Sigmoid colon (tissue), 6 donors: ENCODE measurements at regions not wholly inside any gene's neighbourhood (a gene's known extent, or its start where the extent isn't known, plus 50 kb on each side); places are given as distances from the start of the nearest gene placed in this dataset.

Experiments used
- DNase-seq: peaks from one replicate; pipeline ENCODE4 v3.0.0-alpha.2; 2019
- H3K27ac ChIP-seq, 4 donors: fragments of 200-600 bp; sonication (generic); one replicate each; pipeline ENCODE4 v1.5.1; 2016 to 2019; ENCODE audit warnings: mild to moderate bottlenecking in 1 of 4
- H3K27me3 ChIP-seq, 3 donors: fragments of 200-600 bp; sonication (generic); one replicate each; pipeline ENCODE4 v1.5.1; 2019; ENCODE audit warnings: mild to moderate bottlenecking in 1 of 3
- H3K36me3 ChIP-seq, 4 donors: fragments of 200-600 bp; sonication (generic); one replicate each; pipeline ENCODE4 v1.5.1; 2016 to 2019
- H3K4me1 ChIP-seq, 4 donors: fragments of 200-600 bp; sonication (generic); one replicate each; pipeline ENCODE4 v1.5.1; 2017 to 2019
- H3K4me3 ChIP-seq, 4 donors: fragments of 200-600 bp; sonication (generic); one replicate each; pipeline ENCODE4 v1.5.1; 2017 to 2019; ENCODE audit warnings: mild to moderate bottlenecking in 2 of 4, moderate library complexity in 1 of 4
- H3K9me3 ChIP-seq, 4 donors: fragments of 200-600 bp in 3 of 4; sonication (generic) in 3 of 4; one replicate each; pipeline versions ENCODE4 v1.5.1 to v1.6.1; 2013 to 2019
- CTCF ChIP-seq, 4 experiments: fragments of 450-650 bp in 3 of 4; fragments of 200-600 bp in 1 of 4; IDR thresholded peaks; one replicate each; pipeline ENCODE4 v1.5.1; 2016 to 2019; ENCODE audit warnings: antibody characterized with exemption in 4 of 4, mild to moderate bottlenecking in 3 of 4, moderate library complexity in 2 of 4
- EP300 ChIP-seq, 4 donors: sonication (generic); formaldehyde crosslinking; IDR thresholded peaks; one replicate each; pipeline ENCODE4 v1.6.1; 2017; ENCODE audit warnings: antibody characterized with exemption in 4 of 4
- POLR2A ChIP-seq, 2 donors: fragments of 450-650 bp; IDR thresholded peaks; one replicate each; pipeline ENCODE4 v1.6.1; 2016; ENCODE audit warnings: antibody characterized with exemption in 2 of 2, mild to moderate bottlenecking in 2 of 2, moderate library complexity in 2 of 2
- POLR2AphosphoS5 ChIP-seq, 4 donors: sonication (generic); formaldehyde crosslinking; IDR thresholded peaks; one replicate each; pipeline ENCODE4 v1.6.1; 2017; ENCODE audit warnings: antibody characterized with exemption in 4 of 4
- WGBS, 2 donors: extraction: QIAGEN DNeasy Blood & Tissue Kit; methylation state at CpG; one replicate each; pipeline ENCODE4 v1.1.7; 2013; 5-methylcytosine and 5-hydroxymethylcytosine counted together
- intact Hi-C: fragments of 100-400 bp; cut with DNase I; formaldehyde crosslinking; loops from one replicate; pipeline ENCODE4 v1.15.1; 2023
- donor health status: healthy with polysubstance abuse.
- donor health status: healthy.

GRCh38 chr15:62639432-62639831 is 403.1 kb upstream of the TPM1 start:
- TF ChIP-seq POLR2AphosphoS5 (IDR thresholded peaks at IDR 0.05) (no peak), POLR2A (IDR thresholded peaks at IDR 0.05) (no peak), EP300 (IDR thresholded peaks at IDR 0.05) (no peak)
- Histone ChIP-seq H3K27ac (no peak overlapping the region), H3K4me1 (peaks cover 0 to 5% (median 0%) of the 10 kb centered on the region in 4 donors), H3K4me3 (no peak overlapping the region), H3K9me3 (no peaks in the 10 kb centered on the region), H3K27me3 (no peaks in the 10 kb centered on the region), H3K36me3 (no peaks in the 10 kb centered on the region)
- WGBS, 2 donors, result 92 to 93% methylated on average over 4 of the region's 4 CpGs
- DNase-seq, result no peak
- intact Hi-C loops, result no loop called here

- H3K9me3 ChIP-seq, result no peaks in the 10 kb centered on the region
- 86 to 96% methylated on average over 6 of the region's 6 CpGs for WGBS, 2 donors
- intact Hi-C loops, result no loop called here
- no peak for TF ChIP-seq POLR2A (IDR thresholded peaks at IDR 0.05)
- no peak for TF ChIP-seq CTCF (IDR thresholded peaks at IDR 0.05)
- TF ChIP-seq POLR2AphosphoS5 (IDR thresholded peaks at IDR 0.05), result no peak
- TF ChIP-seq EP300 (IDR thresholded peaks at IDR 0.05), result no peak
- DNase-seq, result no peak
- no peak overlapping the region for H3K27ac ChIP-seq
- no peaks in the 10 kb centered on the region for H3K27me3 ChIP-seq
- no peaks in the 10 kb centered on the region for H3K36me3 ChIP-seq
- H3K4me3 ChIP-seq, result no peak overlapping the region
- peaks cover 0 to 5% (median 0%) of the 10 kb centered on the region in 4 donors for H3K4me1 ChIP-seq
These were observed 402.5 kb upstream of the TPM1 start for GRCh38 chr15:62639906-62640605.

- H3K27me3 ChIP-seq, result no peaks in the 10 kb centered on the region
- WGBS, 2 donors, result 63 to 82% methylated on average over 3 of the region's 3 CpGs
- H3K4me3 ChIP-seq, result no peak overlapping the region
- no peak for DNase-seq
- no peaks in the 10 kb centered on the region for H3K9me3 ChIP-seq
- no peaks in the 10 kb centered on the region for H3K36me3 ChIP-seq
- TF ChIP-seq POLR2A (IDR thresholded peaks at IDR 0.05) (no peak), EP300 (IDR thresholded peaks at IDR 0.05) (no peak)
- intact Hi-C loops, result no loop called here
- peaks cover 0 to 5% (median 0%) of the 10 kb centered on the region in 4 donors for H3K4me1 ChIP-seq
- H3K27ac ChIP-seq, result no peak overlapping the region
These were observed 400.7 kb upstream of the TPM1 start for GRCh38 chr15:62641825-62642224.

DNA sequence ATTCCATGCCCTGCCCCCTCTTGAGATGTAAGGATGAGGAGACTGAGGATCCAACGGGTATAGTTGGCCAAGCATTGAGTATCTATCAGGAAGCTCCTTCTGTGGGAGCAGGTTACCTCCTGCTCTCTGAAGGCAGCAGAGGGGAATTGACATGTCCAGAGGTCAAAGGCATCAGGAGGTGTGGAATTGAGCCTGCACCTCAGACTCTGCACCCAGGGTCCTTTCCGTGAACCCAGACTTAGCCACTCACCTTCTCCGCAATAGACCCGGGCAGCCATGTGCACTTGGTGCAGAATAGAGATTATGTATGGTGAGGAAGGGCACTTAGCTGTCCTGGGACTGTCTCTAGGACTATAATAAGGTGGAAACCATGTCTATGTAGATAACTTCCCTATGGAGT is 399.0 kb upstream of the TPM1 start:
- no peak for TF ChIP-seq EP300 (IDR thresholded peaks at IDR 0.05)
- Histone ChIP-seq H3K36me3 (no peaks in the 10 kb centered on the region), H3K9me3 (no peaks in the 10 kb centered on the region), H3K4me3 (no peak overlapping the region), H3K27me3 (no peaks in the 10 kb centered on the region), H3K4me1 (peaks cover 0 to 5% (median 0%) of the 10 kb centered on the region in 4 donors), H3K27ac (no peak overlapping the region)
- WGBS, 2 donors, result 93 to 96% methylated on average over 4 of the region's 4 CpGs
- no peak for DNase-seq
- intact Hi-C loops, result no loop called here

DNA sequence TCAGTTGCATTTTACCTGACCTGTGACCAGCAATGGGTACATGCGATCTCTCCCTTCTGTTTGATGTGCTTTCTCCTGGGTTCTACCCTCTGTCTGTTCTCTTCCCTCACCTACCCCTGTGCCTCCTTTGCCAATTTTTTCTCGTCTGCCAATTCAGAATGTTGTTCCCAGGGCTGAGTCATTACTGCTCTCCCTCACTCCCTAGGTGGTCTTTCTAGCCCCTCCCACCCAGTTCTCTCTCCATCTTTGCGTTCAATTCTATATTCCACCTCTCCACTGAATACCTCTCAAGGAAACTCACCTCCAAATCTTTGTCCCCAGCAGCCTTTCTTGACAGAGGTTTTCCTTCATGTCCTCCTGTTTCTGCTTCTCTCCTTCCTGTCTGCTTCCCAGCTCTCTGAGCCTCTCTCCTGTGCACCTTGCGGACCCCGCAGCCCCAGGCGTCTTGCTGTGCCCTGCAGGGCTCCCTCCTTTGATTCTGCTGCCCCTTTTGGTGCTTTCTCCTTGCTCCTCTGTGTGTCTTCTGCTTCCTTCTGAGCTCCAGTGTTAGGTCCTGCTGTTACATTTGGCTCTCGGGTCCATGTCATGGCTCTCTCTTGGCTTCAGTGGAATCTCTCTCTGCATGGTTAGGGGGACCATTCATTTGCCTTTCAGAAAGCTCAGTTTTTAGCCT is 398.2 kb upstream of the TPM1 start:
- intact Hi-C loops, result no loop called here
- Histone ChIP-seq H3K36me3 (no peaks in the 10 kb centered on the region), H3K4me1 (peaks cover 0 to 5% (median 0%) of the 10 kb centered on the region in 4 donors), H3K27me3 (no peaks in the 10 kb centered on the region), H3K27ac (no peak overlapping the region), H3K4me3 (no peak overlapping the region), H3K9me3 (no peaks in the 10 kb centered on the region)
- DNase-seq, result no peak
- WGBS, 2 donors, result 90 to 92% methylated on average over 7 of the region's 7 CpGs
- no peak for TF ChIP-seq POLR2A (IDR thresholded peaks at IDR 0.05)
- no peak for TF ChIP-seq EP300 (IDR thresholded peaks at IDR 0.05)
- TF ChIP-seq CTCF (IDR thresholded peaks at IDR 0.05), result no peak
- TF ChIP-seq POLR2AphosphoS5 (IDR thresholded peaks at IDR 0.05), result no peak

- H3K9me3 ChIP-seq, result no peaks in the 10 kb centered on the region
- TF ChIP-seq CTCF (IDR thresholded peaks at IDR 0.05), result no peak
- TF ChIP-seq POLR2AphosphoS5 (IDR thresholded peaks at IDR 0.05), result no peak
- no peak for TF ChIP-seq POLR2A (IDR thresholded peaks at IDR 0.05)
- no peak for TF ChIP-seq EP300 (IDR thresholded peaks at IDR 0.05)
- peaks cover 0 to 5% (median 0%) of the 10 kb centered on the region in 4 donors for H3K4me1 ChIP-seq
- intact Hi-C loops, result no loop called here
- WGBS, 2 donors, result 85 to 89% methylated on average over 15 of the region's 15 CpGs
- no peaks in the 10 kb centered on the region for H3K27me3 ChIP-seq
- no peak for DNase-seq
- H3K36me3 ChIP-seq, result no peaks in the 10 kb centered on the region
- no peak overlapping the region for H3K27ac ChIP-seq
- H3K4me3 ChIP-seq, result no peak overlapping the region
These were observed 397.4 kb upstream of the TPM1 start for GRCh38 chr15:62644889-62645742.
